HG02973 (cell line): ENCODE measurements at regions not wholly inside any gene's neighbourhood (a gene's known extent, or its start where the extent isn't known, plus 50 kb on each side); places are given as distances from the start of the nearest gene placed in this dataset.
"Not testable (repeated sequence)": the region's sequence is repeated elsewhere in the genome, so short reads cannot be mapped to it uniquely, and the experiment has no call there.

ENCODE experiments used
- ATAC-seq: cut with Tn5 transposase; IDR thresholded peaks from one replicate; pipeline ENCODE4 v1.9.1; 2021; ENCODE audit warnings: moderate library complexity; ENCODE audit not compliant: unreplicated experiment

GRCh38 chr10:2222631-2223030 is 485.3 kb upstream of the ADARB2 start:
- ATAC-seq = no peak

GRCh38 chr10:2214805-2215204 is 477.5 kb upstream of the ADARB2 start:
- no peak for ATAC-seq

DNA sequence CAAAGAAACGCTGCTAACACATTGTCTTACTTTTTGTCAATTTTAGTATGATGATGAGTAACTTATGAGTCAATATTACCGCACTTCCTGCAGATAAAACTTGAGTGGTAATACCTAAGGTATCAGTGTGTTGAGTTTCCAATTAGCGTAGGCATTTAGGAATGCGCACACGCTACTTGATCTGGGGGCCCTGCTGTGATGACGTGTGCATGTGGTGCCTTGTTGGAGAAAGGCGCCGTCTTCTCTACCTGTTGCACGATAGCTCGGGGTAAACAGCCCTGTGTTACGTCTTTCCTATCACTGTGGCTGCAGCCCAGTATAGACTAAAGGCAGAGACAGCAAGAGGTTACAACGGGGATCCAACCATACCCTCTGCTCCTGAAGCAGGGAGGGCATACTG is 476.8 kb upstream of the ADARB2 start:
- ATAC-seq = no peak

- ATAC-seq = no peak
These were observed 475.0 kb upstream of the ADARB2 start for GRCh38 chr10:2212244-2212834.

- ATAC-seq = no peak
These were observed 472.8 kb upstream of the ADARB2 start for GRCh38 chr10:2210088-2210487.

GRCh38 chr10:2208106-2208505 is 470.8 kb upstream of the ADARB2 start:
- ATAC-seq = no peak

DNA sequence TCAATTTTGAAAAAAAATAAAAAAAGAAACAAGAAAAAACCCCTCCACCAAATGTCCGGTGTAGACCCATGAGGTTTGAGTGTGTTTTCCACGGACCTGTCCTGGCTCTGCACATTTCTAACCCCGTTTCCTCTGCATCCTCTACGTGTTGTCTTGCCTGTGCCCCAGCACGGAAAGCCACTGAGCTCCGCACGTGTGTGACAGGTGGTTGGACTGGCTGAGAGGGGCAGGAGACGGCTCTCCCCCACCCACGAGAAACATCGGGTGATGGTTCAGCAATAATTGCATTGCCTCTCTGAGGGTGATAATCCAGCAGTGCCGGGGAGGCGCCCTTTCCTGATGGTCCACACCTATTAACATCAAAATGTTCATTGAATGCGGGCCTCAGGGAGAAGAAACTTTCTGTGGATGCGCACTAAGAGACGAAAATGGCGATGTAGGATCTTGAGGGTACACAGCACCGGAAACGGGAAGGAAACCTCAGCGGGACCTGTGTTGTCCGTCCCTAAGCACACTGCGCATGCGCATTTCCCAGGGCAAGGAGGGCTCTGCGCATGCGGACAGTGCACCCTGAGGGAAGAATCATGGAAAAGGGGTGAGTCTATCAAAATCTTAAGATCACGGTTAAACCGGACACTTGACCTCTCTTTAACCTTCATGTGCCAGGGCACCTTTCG is 470.1 kb upstream of the ADARB2 start:
- no peak for ATAC-seq

GRCh38 chr10:2205406-2205805 is 468.1 kb upstream of the ADARB2 start:
- no peak for ATAC-seq

DNA sequence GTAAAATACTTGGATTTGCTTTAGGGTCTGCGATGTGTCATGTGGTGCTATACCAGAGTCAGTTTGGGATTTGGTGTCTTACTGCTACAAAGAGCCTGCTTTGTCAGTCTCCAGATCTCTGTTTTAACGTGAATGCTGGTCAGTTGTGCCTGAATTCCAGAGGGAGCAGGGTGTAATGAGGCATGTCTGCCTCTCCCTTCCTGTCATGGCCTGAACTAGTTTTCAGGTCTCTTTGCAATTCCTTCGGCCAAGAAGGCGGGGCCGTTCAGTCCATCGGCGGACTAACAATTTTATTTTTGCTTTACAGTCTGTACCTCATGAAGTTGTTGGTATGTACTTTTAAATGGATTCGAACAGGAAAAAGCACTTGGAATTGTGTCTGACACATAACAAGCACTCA is 465.1 kb upstream of the ADARB2 start:
- ATAC-seq = no peak

DNA sequence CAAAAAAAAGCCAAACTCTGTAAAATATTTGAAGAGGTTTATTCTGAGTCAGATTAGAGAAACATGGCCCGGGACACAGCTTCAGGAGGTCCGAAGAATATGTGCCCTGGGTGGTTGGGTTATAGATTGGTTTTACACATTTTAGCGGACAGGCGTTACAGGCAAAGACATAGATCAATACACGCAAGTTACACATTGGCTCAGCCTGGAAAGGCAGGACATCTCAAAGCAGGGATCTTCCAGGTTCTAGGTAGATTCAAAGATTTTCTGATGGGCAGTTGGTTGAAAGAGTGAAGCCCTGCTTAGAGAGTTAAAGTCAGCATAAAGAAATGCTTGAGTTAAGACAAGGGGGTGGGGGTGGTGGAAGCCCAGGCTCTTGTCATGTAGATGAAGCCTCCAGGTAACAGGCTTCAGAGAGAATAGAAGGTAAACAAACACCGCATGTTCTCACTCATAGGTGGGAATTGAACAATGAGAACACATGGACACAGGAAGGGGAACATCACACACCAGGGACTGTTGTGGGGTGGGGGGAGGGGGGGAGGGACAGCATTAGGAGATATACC is 464.3 kb upstream of the ADARB2 start:
- ATAC-seq = no peak

DNA sequence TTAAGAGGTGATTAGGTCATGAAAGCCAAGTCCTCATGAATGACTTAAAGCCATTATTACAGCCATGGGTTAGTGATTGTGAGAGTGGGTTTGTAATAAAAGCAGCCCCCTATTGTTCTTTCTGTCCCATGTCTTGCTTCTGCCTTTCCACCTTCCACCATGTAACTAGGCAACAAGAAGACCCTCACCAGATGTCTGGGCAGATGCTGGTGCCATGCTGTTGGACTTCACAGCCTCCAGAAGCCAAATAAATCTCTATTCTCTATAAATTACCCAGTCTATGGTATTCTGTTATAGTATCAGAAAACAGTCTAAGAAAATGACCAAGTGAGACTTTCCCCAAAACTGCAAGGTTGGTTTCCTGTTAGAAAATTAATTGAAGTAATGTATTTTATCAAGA is 460.3 kb upstream of the ADARB2 start:
- ATAC-seq = no peak

DNA sequence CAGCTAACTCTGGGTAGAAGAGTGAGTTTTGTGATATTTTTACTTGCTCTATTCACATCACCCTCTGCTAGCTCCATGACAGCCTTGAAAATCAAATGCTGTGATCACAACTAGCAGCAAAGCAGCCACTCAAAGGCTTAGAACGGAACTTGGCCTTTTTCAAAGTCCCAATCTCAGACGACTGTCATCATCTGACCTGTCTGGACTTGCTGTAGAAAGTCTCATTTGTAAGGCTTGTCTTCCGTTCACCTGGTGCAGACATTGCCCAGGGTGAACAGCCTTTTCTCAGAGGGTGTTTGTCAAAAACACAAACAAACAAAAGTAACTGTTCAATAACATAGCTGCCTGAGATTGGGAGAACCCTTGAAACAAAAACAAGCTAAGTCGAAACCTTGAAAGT is 458.9 kb upstream of the ADARB2 start:
- ATAC-seq = no peak

DNA sequence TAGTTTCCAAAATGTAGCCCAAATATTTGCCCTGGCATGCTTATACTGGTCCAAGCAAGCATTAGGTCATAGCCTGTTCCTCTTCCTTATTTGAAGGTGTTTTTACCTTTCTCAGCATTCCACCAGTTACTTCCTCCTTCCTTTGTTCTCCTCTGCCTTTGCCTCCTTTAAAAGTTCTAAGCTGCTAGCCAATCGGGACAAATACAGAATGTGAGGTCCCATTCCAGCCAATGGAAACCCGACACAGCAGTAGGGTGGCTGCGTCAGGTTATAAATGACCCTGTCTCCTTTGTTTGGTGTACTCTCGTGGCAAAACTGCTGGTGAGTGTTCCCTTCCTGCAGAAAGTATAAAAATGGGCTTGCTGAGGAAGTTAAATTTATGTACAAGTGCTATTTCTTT is 452.0 kb upstream of the ADARB2 start:
- ATAC-seq = not testable (repeated sequence)

DNA sequence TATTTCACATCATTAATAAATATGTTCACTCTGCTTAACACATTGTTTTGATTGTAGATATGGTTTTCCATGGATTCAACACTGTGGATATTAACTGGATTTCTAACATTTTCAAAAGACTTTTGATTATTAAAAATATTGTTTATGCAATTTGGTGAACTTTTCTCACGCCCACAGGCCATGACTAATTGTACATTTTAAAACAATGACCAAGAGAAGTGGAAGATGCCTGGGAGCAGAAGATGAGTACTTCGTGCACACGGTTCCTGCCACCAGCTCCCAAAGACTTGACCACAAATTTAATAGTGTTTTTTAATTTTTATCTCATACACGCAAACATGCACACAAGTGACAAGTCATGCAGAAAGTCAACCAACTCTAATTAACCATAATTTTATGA is 451.0 kb upstream of the ADARB2 start:
- ATAC-seq = no peak

DNA sequence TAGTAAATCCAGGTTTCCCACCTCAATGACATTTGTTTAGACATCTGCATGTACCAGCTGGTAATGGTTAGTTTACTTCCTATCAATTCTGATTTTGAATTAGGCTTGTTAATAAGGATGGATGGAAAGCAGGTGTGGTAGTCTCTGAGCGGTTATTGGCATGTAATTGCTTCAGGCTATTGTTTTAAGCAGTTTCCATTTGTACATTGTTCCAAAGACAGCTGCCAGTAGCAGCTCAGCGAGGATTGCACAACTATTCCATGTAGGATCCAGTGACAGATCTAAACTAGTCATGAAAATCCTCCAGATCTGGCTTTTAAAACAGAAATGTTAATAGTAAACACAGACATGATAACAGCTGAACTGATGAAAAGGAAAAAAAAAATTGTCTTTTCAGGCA is 436.0 kb upstream of the ADARB2 start:
- ATAC-seq = no peak

DNA sequence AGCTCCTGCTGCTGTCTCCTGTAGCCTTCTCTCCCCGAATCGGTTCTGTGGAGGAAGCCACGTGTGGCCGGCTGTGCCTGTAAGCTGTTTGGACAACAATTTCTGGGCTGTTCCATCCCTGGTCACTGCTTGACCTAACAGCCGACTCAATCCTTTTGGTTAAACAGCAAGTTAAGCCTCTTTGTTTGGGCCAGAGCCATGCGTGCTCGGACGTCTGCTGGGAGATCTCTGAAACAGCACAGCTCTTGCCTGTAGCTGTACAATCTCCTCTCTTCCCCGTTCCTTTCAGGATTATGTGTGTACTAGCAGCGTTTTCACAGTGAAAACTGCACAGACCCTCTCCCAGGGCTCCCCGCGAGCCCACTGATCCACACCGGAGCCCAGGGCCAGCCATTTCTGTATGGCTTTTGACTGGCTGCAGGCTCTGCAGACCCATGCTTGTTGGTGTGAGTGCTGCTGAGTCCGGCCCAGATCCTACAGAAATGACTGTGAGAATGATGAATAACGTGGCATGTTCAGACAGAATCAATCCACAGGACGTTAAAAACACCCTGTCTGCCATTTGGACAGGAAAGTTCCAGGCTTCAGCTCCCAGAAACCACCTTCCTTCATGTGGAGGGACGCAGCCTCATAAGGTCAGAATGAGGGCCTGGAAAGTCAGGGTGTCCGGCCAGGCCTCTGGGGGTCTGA is 428.6 kb upstream of the ADARB2 start:
- no peak for ATAC-seq

GRCh38 chr10:2150288-2150687 is 413.0 kb upstream of the ADARB2 start:
- no peak for ATAC-seq

- no peak for ATAC-seq
These were observed 408.7 kb upstream of the ADARB2 start for GRCh38 chr10:2145926-2146478.

GRCh38 chr10:2145491-2145890 is 408.2 kb upstream of the ADARB2 start:
- no peak for ATAC-seq

GRCh38 chr10:2144584-2144983 is 407.3 kb upstream of the ADARB2 start:
- ATAC-seq = no peak

DNA sequence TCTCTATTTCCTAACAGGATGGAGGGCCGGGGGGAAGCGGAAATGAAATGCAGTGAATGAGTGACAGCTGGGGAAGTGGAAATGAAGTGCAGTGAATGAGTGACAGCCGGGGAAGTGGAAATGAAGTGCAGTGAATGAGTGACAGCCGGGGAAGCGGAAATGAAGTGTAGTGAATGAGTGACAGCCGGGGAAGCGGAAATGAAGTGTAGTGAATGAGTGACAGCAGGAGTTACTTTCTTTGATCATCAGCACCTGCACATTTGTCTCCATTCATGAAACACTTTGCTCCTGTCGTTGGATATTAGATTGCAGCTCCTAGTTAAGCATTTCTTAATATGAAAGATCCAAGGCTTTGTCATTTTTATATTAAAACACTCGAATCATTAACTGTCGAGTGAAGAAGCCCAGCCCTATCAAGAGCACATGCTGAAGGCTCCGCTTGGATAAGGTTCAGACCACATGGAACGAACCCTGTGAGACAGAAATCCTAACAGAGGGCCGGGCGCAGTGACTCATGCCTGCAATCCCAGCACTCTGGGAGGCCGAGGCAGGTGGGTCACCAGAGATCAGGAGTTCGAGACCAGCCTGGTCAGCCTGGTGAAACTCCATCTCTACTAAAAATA is 406.0 kb upstream of the ADARB2 start:
- ATAC-seq = no peak
